ENCODE measurements at regions not wholly inside any gene's neighbourhood (a gene's known extent, or its start where the extent isn't known, plus 50 kb on each side); places are given as distances from the start of the nearest gene placed in this dataset.

- no peak for DNase-seq
Measured at GRCh38 chr2:38448692-38449410, 71.8 kb upstream of the ATL2 start.

GRCh38 chr2:38446906-38447561 is 70.0 kb upstream of the ATL2 start:
- DNase-seq: no peak

- no peak for DNase-seq
Measured at GRCh38 chr2:38446418-38446817, 69.3 kb upstream of the ATL2 start.

- DNase-seq: no peak
Measured at GRCh38 chr2:38444247-38444646, 67.2 kb upstream of the ATL2 start.

DNA sequence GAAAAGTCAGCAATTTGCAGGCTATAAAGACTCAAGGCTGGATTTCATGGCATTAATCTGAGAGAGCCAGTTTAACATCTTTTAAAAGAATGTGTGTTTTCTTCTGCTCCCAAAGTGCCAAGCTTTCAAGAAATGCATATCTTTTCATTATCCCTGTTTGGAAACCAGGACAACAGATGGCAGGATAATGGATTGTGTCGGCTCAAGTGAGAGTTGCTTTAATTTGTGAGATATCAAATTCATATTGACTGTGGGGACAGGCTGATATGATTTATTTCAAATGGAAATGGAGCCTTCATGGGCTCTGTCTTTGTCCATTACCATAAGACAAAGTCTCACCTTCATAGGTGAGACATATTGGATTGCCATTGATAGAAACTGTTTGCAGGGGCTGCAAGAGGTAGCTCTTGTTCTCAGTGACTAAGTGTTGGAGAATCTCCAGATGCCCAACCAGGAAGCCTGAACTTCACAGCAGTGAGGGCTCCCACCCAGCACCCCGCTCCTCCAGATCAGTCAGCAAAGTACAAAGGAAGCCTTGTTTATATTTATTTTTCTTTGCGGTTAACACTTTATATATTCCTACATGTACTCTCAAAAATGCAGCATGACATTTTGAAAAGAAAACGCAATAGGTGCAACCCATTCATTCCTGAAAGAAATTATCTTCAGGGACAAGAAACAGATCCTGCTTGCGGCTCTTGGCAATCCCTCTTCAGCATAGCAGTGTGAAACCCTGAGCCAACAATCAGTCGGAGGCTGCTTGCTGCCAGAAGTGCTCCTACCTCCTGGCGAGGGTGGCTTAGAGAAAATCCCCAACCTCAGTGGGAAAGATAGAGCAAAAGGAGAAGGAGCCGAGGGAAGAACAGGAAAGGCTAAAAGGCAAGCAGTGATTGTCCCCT is 65.8 kb upstream of the ATL2 start:
- DNase-seq: no peak

GRCh38 chr2:38441346-38441745 is 64.3 kb upstream of the ATL2 start:
- DNase-seq: no peak

DNA sequence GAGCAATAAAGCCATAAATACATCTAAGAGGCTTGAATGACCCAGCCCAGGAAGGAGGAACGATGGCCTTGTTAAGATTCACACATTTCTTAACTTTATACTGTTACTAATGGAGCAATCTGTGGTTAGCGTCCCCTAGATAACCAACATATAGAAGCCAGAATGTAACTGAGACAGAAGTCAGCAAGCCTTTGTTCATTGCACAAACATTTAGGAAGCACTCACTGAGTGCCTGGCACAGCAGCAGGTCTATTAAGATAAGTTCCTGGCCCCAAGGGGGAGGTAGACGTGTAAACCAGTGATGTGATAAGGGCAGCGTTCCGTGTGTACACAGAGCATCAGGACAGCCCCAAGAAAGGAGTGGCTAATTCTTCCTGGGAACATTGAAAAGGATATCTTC is 63.6 kb upstream of the ATL2 start:
- no peak for DNase-seq

DNA sequence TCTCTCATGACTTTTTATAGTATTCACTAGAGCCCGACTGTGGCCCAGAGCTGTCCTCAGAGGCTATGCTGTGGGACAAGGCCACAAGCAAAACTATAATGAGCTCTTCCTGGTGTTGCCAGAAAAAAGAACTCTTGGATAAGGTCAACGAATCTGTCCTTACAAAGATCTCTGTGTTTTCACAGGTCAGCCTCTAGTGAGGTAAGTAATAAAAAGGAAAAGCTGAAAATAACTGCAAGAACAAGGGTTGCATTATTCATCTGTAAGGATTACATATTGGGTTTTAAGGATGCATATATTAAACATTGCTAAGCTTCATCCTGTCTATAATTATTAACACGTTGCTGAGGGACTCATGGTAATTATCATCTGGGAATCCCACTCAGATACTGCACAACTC is 62.8 kb upstream of the ATL2 start:
- DNase-seq: no peak

DNA sequence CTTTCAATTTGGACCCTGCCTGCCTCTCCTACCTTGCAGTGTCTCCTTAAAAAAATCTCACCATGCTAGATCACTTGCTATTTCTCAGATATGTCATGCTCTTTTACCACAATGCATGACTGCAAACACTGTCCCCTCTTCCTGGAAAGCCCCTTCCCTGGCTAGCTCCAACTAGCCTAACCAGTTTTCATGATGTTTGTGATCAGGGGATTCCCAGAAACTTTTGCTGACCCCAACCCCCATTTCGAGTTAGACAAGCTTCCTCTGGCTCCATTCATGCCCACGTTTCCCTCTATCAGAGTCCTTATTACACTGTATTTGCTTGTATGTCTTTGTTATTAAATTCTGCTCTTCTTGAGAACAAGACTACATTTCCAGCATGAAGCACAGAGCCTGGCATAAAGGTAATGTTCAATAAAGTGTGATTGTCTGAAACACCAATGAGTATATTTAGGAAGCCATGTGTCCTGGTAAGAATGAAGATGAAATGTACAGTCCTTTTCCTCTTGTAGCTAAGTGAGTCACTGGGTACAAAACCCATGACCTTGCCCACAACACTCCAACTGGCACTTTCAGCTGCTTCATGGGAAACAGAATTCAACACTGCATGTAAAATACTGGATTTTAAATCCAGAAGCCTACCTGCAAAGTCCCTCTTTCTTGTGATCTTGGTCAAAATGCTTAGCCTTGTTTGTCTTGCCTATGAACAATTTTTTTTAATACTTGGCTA is 62.0 kb upstream of the ATL2 start:
- DNase-seq: no peak

DNA sequence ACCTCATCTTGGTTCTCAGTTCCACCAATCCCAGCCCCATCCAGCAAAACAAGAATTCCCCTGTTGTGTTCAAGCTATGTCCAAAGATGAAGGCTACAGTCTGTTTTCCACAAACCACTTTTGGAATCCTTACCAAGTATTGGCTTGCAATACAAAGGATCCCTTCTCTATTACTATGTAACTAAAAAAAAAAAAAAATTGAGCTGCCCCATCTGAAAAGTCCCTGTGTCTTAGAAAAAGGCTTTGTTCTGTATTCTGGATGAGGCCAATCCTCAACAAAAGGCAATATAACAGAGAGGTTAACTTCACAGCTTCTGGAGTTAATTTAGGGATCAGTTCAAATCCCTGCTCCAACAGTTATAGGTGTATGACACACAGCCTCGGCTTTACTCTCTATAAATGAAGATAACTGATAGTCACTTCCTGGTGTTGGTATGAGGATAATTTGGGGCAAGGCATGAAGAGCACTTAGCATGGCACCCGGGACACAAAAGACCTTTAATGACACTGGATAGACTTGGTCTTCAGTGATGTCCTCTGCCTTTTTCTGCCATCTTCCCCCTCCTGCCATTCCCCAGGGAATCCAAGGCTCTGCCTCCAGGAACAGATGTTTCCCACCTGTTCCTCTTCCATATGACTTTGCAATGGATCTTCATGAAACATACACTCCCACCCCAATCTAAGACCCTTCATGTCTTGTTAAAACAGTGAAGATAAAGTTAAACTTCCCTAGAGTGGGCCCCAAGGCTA is 61.2 kb upstream of the ATL2 start:
- no peak for DNase-seq

DNA sequence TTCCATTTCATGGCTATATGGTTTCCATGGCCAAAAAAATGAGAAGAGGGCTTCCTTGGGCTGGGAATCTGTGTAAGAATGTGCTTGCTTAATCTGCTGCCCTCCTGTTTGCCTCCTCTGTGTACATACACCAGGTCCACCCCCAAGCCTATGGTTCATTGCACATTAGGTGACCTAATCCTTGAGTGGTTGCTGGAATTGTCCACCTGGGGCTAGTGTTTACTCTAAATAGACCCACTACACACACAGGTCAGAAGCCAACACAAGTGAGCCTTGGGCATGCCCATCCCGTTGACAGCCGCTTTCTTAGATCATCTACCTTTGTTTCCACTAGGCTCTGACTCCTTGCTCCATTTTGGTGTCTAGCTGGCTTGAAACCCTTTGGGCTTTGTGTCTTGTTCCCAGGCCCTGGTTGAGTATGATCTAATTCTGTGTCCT is 59.2 kb upstream of the ATL2 start:
- DNase-seq: no peak

- no peak for DNase-seq
Measured at GRCh38 chr2:38435775-38436174, 58.7 kb upstream of the ATL2 start.

DNA sequence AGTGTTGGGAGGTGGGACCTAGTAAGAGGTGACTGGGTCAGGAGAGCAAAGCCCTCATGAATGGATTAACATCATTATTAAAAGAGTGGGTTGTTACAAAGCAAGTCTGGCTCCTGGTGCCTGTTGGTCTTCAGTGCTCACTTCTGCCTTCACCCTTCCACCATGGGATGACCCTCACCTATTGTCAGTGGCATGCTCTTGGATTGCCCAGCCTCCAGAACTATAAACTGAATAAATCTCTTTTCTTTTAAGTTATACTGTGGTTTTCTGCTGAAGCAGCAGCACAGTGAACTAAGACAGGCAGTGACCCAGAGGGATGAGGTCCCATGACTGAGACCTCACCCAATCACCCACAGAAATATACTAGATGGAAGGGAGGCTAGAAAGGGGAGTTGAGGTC is 57.5 kb upstream of the ATL2 start:
- DNase-seq: no peak

DNA sequence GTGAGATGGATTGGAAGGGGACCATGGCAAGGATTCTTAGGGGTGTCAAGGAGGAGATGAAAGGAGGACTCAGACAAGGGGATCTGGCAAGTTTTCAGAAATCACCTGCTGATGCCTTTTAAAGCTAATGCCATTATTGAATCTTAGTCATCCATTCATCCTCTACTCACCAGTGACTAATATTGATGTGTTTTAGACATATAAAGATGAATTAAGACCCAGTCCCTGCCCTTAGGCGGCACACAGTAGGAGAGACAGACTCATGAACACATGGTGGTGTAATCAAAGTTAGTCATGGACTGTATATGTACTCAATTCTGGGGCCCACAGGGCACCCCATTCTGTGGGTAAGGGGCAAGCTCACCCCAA is 56.5 kb upstream of the ATL2 start:
- no peak for DNase-seq

DNA sequence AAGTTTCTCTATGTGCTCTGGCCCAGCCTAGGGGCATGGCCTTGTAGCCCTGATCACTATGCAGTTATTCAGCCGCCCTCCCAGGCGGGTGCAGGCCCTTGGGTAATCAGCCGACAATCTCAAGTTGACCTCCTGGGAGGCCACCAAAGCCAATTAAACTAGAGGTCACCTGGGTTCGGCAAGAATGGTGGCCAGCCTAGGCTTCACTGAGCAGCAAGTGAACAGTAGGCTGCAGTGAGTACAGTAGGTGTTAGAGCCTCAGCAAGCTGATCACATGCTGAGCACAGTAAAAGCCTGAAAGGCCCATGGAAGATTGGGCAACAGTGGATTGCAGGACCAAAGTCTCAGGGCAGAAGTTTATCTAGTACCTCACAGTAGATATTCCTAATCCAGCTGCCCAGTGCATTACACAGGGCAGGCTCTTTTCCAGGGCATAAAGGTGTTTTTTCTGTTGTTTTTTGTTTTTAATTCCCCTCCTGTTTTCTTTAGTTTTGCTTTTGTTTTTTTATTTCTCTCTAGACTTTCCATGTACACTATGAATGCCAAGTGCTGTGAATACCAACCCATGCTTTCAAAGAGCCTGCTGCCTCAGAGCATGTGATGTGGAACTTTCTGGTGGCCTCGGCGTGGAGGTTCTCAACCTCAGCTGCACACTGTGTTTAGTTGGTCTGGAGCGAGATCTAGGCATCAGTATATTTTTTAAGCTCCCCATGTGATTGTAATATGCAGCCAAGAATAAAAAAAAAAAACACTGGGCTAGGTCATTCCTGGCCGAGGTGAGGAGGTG is 55.9 kb upstream of the ATL2 start:
- DNase-seq: no peak

GRCh38 chr2:38430597-38431207 is 53.6 kb upstream of the ATL2 start:
- no peak for DNase-seq

DNA sequence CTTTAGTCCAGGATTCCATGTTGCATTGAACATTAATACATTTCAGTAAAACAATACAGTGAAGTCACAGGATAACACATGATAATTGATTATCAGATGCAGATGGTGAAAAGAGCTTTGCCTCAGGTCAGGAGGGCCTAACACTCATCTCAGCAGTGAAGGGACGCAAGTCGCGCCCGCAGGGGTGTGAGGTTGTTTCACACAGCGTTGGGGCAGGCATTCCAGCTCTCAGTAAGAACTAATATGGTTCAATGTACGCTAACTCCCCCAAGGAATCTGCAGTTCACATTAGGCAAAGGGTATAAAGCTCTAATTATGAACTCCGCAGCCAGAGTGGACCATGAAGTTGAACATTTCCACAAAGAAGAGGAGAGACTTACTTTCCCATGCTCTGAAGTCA is 53.1 kb upstream of the ATL2 start:
- no peak for DNase-seq

GRCh38 chr2:38427936-38428335 is 50.9 kb upstream of the ATL2 start:
- DNase-seq: no peak

DNA sequence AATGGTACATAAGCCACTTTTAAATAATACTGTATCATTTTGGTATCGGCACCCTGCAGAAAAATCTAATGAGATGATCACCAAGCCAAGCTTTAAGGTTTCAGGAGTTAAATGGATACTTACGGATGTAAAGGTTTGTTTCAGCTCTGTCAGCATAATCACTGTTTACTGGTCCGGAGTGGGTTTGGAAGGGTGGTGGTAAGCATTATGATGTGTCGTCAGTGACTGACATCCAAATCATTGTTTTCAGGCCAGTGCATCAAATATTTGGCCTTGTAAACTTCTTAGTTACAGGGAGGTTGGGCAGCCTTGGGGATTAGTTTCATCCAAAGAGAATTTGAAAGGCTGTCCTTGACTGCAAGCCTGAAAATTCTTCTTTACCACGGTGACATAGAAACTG is 50.0 kb upstream of the ATL2 start:
- DNase-seq: no peak

All from NCI-H1694 treated with DMSO at 0.1 percent for 48 hours (cell line).